ENCODE measurements at regions not wholly inside any gene's neighbourhood (a gene's known extent, or its start where the extent isn't known, plus 50 kb on each side); places are given as distances from the start of the nearest gene placed in this dataset.

DNA sequence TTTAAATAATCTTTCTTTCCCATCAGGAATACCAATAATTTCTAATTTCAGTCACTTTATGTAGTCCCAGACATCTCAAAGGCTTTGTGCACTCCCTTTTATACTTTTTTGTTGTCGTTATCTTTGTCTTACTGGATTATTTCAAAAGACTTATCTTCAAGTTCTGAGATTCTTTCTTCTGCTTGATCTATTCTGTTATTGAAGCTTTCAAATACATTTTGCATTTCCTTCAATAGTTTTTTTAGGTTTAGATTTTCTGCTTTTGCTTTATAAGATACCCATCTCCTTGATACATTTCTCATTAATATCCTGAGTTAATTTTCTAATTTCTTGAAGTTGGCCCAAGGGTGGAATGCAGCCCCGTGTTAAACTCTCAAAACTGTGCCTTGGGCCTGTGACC is 432.4 kb downstream of the RIT2 start:
- Mint-ChIP-seq H3K4me1 (ENCODE audit: low read depth, unreplicated experiment) (no peaks in the 10 kb centered on the region), H3K36me3 (ENCODE audit: insufficient read depth, unreplicated experiment) (no peaks in the 10 kb centered on the region), H3K9me3 (ENCODE audit: low read depth, unreplicated experiment) (peaks cover 15% of the 10 kb centered on the region), H3K4me3 (ENCODE audit: low read depth, unreplicated experiment) (no peak overlapping the region), H3K27ac (ENCODE audit: unreplicated experiment) (no peak overlapping the region), H3K27me3 (ENCODE audit: unreplicated experiment) (no peaks in the 10 kb centered on the region)
- intact Hi-C loops (cut with micrococcal nuclease; ENCODE audit: unreplicated experiment), result no loop called here
- no TSS peak for BruUV-seq (replicated peaks)
- no peak for DNase-seq
- CTCF ChIA-PET, result no interaction called here
- TF ChIP-seq, protein P1, sequence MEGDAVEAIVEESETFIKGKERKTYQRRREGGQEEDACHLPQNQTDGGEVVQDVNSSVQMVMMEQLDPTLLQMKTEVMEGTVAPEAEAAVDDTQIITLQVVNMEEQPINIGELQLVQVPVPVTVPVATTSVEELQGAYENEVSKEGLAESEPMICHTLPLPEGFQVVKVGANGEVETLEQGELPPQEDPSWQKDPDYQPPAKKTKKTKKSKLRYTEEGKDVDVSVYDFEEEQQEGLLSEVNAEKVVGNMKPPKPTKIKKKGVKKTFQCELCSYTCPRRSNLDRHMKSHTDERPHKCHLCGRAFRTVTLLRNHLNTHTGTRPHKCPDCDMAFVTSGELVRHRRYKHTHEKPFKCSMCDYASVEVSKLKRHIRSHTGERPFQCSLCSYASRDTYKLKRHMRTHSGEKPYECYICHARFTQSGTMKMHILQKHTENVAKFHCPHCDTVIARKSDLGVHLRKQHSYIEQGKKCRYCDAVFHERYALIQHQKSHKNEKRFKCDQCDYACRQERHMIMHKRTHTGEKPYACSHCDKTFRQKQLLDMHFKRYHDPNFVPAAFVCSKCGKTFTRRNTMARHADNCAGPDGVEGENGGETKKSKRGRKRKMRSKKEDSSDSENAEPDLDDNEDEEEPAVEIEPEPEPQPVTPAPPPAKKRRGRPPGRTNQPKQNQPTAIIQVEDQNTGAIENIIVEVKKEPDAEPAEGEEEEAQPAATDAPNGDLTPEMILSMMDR (IDR thresholded peaks at IDR 0.05; ENCODE audit: unreplicated experiment), result no peak

DNA sequence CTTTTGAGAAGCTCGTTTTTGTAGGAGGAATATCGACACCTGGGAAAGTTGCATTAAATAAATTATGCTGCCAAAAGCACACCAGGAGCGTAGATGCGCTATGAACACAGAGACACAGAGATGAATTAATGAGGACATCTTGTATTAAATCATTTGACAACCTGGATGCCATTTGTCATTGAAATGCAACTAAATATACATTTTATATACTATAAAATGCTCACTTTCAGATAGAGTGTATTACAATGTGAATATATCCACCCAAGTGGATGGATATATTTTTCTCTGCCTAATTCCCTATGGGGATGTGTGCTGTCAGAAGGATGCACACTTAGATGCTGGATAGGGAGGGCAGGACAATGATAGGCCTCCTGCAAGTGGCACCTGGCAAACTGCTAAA is 426.2 kb downstream of the RIT2 start:
- Mint-ChIP-seq H3K4me1 (ENCODE audit: low read depth, unreplicated experiment) (no peaks in the 10 kb centered on the region), H3K36me3 (ENCODE audit: insufficient read depth, unreplicated experiment) (no peaks in the 10 kb centered on the region), H3K27me3 (ENCODE audit: unreplicated experiment) (no peaks in the 10 kb centered on the region), H3K27ac (ENCODE audit: unreplicated experiment) (no peak overlapping the region), H3K9me3 (ENCODE audit: low read depth, unreplicated experiment) (peaks cover 11% of the 10 kb centered on the region), H3K4me3 (ENCODE audit: low read depth, unreplicated experiment) (no peak overlapping the region)
- intact Hi-C loops (cut with micrococcal nuclease; ENCODE audit: unreplicated experiment), result no loop called here
- no peak for DNase-seq
- no TSS peak for BruUV-seq (replicated peaks)
- CTCF ChIA-PET, result no interaction called here
- TF ChIP-seq, protein P1 (IDR thresholded peaks at IDR 0.05; ENCODE audit: unreplicated experiment), result no peak
